Endodermal cell (in vitro differentiated cells): ENCODE measurements at regions not wholly inside any gene's neighbourhood (a gene's known extent, or its start where the extent isn't known, plus 50 kb on each side); places are given as distances from the start of the nearest gene placed in this dataset.

Source experiments
- DNase-seq: peaks from one replicate; pipeline ENCODE4 v3.0.0-alpha.2; 2017
- H3K27ac ChIP-seq: 2 replicates; pipeline ENCODE4 v1.5.1; 2013; ENCODE audit warnings: mild to moderate bottlenecking, low read depth, low read length, moderate library complexity
- H3K27me3 ChIP-seq: 2 replicates; pipeline ENCODE4 v1.6.1; 2013; ENCODE audit warnings: mild to moderate bottlenecking, low read length, moderate library complexity; ENCODE audit not compliant: insufficient read depth, control insufficient read depth, poor library complexity, severe bottlenecking
- H3K36me3 ChIP-seq: 2 replicates; pipeline ENCODE4 v1.7.0; 2013; ENCODE audit warnings: mild to moderate bottlenecking, low read length, moderate library complexity; ENCODE audit not compliant: control insufficient read depth, insufficient read depth
- H3K4me1 ChIP-seq: one replicate; pipeline ENCODE4 v1.7.0; 2013; ENCODE audit warnings: low read length; ENCODE audit not compliant: control insufficient read depth, insufficient read depth
- H3K4me3 ChIP-seq: 2 replicates; pipeline ENCODE4 v1.5.1; 2013; ENCODE audit warnings: mild to moderate bottlenecking, low read length, moderate library complexity
- H3K9ac ChIP-seq: 2 replicates; pipeline ENCODE4 v1.6.1; 2013; ENCODE audit warnings: mild to moderate bottlenecking, low read length, moderate library complexity; ENCODE audit not compliant: poor library complexity, severe bottlenecking; ENCODE audit errors: extremely low read depth
- H3K9me3 ChIP-seq: 2 replicates; pipeline ENCODE4 v1.6.1; 2013; ENCODE audit warnings: mild to moderate bottlenecking, low read length, moderate library complexity; ENCODE audit not compliant: control insufficient read depth
- H3K27ac Mint-ChIP-seq: 2 replicates; pipeline ENCODE4 v1.8.0; 2020; ENCODE audit warnings: mixed read lengths
- H3K27me3 Mint-ChIP-seq: 2 replicates; pipeline ENCODE4 v1.8.0; 2021; ENCODE audit warnings: mild to moderate bottlenecking, mixed read lengths; ENCODE audit not compliant: insufficient read depth
- H3K36me3 Mint-ChIP-seq: 2 replicates; pipeline ENCODE4 v1.8.0; 2020; ENCODE audit warnings: low read depth, mixed read lengths
- H3K4me1 Mint-ChIP-seq: 2 replicates; pipeline ENCODE4 v1.8.0; 2020; ENCODE audit warnings: mixed read lengths
- H3K4me3 Mint-ChIP-seq: 2 replicates; pipeline ENCODE4 v1.8.0; 2020; ENCODE audit warnings: mild to moderate bottlenecking, moderate library complexity, mixed read lengths
- H3K9me3 Mint-ChIP-seq: 2 replicates; pipeline ENCODE4 v1.8.0; 2020; ENCODE audit warnings: mild to moderate bottlenecking, mixed read lengths
- WGBS, 2 experiments: methylation state at CpG; one replicate each; pipeline versions ENCODE4 v1.1.5 to v1.1.7; 2013; ENCODE audit warnings: missing lambda C conversion rate in 2 of 2, mixed read lengths in 1 of 2; ENCODE audit not compliant: insufficient coverage in 1 of 2, insufficient read length in 1 of 2; 5-methylcytosine and 5-hydroxymethylcytosine counted together
- TF ChIP-seq, protein P1 (sequence below): fragments of 200-600 bp; sonication (generic); conservative IDR thresholded peaks from 2 replicates; pipeline ENCODE4 v1.5.0; 2021; ENCODE audit warnings: antibody characterized with exemption, mild to moderate bottlenecking

DNA sequence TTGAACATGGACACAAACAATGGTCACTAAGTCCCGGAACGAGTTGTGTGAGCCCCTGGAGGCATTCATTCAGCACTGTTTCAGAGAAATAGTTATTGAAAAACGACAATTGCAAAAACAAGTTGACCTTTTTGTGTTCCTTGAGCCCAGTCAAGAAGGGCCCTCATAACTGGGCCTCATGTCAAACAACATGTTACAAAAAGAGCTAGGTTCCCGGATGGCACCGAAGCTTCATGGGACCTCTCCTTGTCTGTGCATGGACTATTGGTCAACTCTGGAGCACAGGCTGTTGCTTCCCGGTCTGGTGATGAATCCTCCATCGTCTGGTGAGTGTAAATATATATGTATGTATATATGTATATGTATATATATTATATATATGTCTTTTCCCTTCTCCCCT is 176.6 kb downstream of the ALG10 start:
- H3K27ac Mint-ChIP-seq, result no peak overlapping the region
- H3K36me3 Mint-ChIP-seq, result peaks cover 2% of the 10 kb centered on the region
- no peak for DNase-seq
- no peaks in the 10 kb centered on the region for H3K4me1 Mint-ChIP-seq
- H3K4me1 ChIP-seq, result no peaks in the 10 kb centered on the region
- TF ChIP-seq, protein P1, sequence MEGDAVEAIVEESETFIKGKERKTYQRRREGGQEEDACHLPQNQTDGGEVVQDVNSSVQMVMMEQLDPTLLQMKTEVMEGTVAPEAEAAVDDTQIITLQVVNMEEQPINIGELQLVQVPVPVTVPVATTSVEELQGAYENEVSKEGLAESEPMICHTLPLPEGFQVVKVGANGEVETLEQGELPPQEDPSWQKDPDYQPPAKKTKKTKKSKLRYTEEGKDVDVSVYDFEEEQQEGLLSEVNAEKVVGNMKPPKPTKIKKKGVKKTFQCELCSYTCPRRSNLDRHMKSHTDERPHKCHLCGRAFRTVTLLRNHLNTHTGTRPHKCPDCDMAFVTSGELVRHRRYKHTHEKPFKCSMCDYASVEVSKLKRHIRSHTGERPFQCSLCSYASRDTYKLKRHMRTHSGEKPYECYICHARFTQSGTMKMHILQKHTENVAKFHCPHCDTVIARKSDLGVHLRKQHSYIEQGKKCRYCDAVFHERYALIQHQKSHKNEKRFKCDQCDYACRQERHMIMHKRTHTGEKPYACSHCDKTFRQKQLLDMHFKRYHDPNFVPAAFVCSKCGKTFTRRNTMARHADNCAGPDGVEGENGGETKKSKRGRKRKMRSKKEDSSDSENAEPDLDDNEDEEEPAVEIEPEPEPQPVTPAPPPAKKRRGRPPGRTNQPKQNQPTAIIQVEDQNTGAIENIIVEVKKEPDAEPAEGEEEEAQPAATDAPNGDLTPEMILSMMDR, result no peak
- no peak overlapping the region for H3K9ac ChIP-seq
- H3K27ac ChIP-seq, result no peak overlapping the region
- H3K27me3 Mint-ChIP-seq, result no peaks in the 10 kb centered on the region
- H3K9me3 Mint-ChIP-seq, result peaks cover 94% of the 10 kb centered on the region
- no peaks in the 10 kb centered on the region for H3K36me3 ChIP-seq
- peaks cover 51% of the 10 kb centered on the region for H3K9me3 ChIP-seq
- no peak overlapping the region for H3K4me3 ChIP-seq
- H3K27me3 ChIP-seq, result no peaks in the 10 kb centered on the region
- no peak overlapping the region for H3K4me3 Mint-ChIP-seq
- 69 to 70% methylated on average over 5 of the region's 7 CpGs for WGBS, 2 experiments

GRCh38 chr12:34203866-34204620 is 181.7 kb downstream of the ALG10 start:
- H3K27ac ChIP-seq, result no peak overlapping the region
- no peak overlapping the region for H3K27ac Mint-ChIP-seq
- H3K4me3 ChIP-seq, result no peak overlapping the region
- no peaks in the 10 kb centered on the region for H3K4me1 ChIP-seq
- H3K9me3 ChIP-seq, result peaks cover 48% of the 10 kb centered on the region
- peaks cover 95% of the 10 kb centered on the region for H3K9me3 Mint-ChIP-seq
- H3K4me3 Mint-ChIP-seq, result no peak overlapping the region
- DNase-seq, result no peak
- no peak overlapping the region for H3K9ac ChIP-seq
- no peaks in the 10 kb centered on the region for H3K27me3 Mint-ChIP-seq
- H3K27me3 ChIP-seq, result no peaks in the 10 kb centered on the region
- H3K36me3 Mint-ChIP-seq, result peaks cover 12% of the 10 kb centered on the region
- H3K4me1 Mint-ChIP-seq, result no peaks in the 10 kb centered on the region
- TF ChIP-seq, protein P1, result no peak
- H3K36me3 ChIP-seq, result no peaks in the 10 kb centered on the region
- 76% methylated on average over 13 to 27 of the region's 27 CpGs for WGBS, 2 experiments

- TF ChIP-seq, protein P1, result no peak
- Mint-ChIP-seq H3K27ac (no peak overlapping the region), H3K4me1 (no peaks in the 10 kb centered on the region), H3K4me3 (no peak overlapping the region), H3K36me3 (peaks cover 16% of the 10 kb centered on the region), H3K27me3 (no peaks in the 10 kb centered on the region), H3K9me3 (peaks cover 96% of the 10 kb centered on the region)
- no peak for DNase-seq
- peaks cover 49% of the 10 kb centered on the region for H3K9me3 ChIP-seq
- 79% methylated on average over 8 of the region's 12 CpGs; no CpG with 5 or more reads in 1 of the 2 experiments for WGBS, 2 experiments
- no peaks in the 10 kb centered on the region for H3K27me3 ChIP-seq
- H3K36me3 ChIP-seq, result no peaks in the 10 kb centered on the region
- H3K4me3 ChIP-seq, result no peak overlapping the region
- H3K4me1 ChIP-seq, result no peaks in the 10 kb centered on the region
- H3K9ac ChIP-seq, result no peak overlapping the region
- H3K27ac ChIP-seq, result no peak overlapping the region
Observed at GRCh38 chr12:34204830-34205285, 182.6 kb downstream of the ALG10 start.
